ENCODE measurements at regions not wholly inside any gene's neighbourhood (a gene's known extent, or its start where the extent isn't known, plus 50 kb on each side); places are given as distances from the start of the nearest gene placed in this dataset.

- Histone ChIP-seq H3K27me3 (replicated peaks; ENCODE audit: control insufficient read depth, insufficient read depth, low read length) (no peaks in the 10 kb centered on the region), H3K9me3 (no peaks in the 10 kb centered on the region), H3K4me1 (no peaks in the 10 kb centered on the region), H3K4me3 (ENCODE audit: low read depth, low read length) (no peak overlapping the region), H3K36me3 (ENCODE audit: control insufficient read depth, insufficient read depth, low read length) (no peaks in the 10 kb centered on the region)
- Mint-ChIP-seq H3K36me3 (ENCODE audit: insufficient read depth, unreplicated experiment) (no peaks in the 10 kb centered on the region), H3K27me3 (ENCODE audit: insufficient read depth, unreplicated experiment) (no peaks in the 10 kb centered on the region), H3K4me3 (ENCODE audit: unreplicated experiment) (no peak overlapping the region), H3K9me3 (ENCODE audit: unreplicated experiment) (peaks cover 2% of the 10 kb centered on the region), H3K4me1 (ENCODE audit: low read depth, unreplicated experiment) (no peaks in the 10 kb centered on the region), H3K27ac (ENCODE audit: unreplicated experiment) (no peak overlapping the region)
- ChIA-PET CTCF (no interaction called here), POLR2A (no interaction called here)
- TF ChIP-seq, protein P1, sequence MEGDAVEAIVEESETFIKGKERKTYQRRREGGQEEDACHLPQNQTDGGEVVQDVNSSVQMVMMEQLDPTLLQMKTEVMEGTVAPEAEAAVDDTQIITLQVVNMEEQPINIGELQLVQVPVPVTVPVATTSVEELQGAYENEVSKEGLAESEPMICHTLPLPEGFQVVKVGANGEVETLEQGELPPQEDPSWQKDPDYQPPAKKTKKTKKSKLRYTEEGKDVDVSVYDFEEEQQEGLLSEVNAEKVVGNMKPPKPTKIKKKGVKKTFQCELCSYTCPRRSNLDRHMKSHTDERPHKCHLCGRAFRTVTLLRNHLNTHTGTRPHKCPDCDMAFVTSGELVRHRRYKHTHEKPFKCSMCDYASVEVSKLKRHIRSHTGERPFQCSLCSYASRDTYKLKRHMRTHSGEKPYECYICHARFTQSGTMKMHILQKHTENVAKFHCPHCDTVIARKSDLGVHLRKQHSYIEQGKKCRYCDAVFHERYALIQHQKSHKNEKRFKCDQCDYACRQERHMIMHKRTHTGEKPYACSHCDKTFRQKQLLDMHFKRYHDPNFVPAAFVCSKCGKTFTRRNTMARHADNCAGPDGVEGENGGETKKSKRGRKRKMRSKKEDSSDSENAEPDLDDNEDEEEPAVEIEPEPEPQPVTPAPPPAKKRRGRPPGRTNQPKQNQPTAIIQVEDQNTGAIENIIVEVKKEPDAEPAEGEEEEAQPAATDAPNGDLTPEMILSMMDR (IDR thresholded peaks at IDR 0.05; ENCODE audit: insufficient read depth in 1 of 2, low read depth in 1 of 2, low read length in 1 of 2, severe bottlenecking in 1 of 2, unreplicated experiment in 1 of 2): no peak
- no peak for DNase-seq
- BruUV-seq (replicated peaks): no TSS peak
- intact Hi-C loops (cut with micrococcal nuclease; ENCODE audit: unreplicated experiment): no loop called here
These were observed 111.6 kb downstream of the MAGEE2 start for GRCh38 chrX:75673468-75673867.

- H3K4me3 Mint-ChIP-seq (ENCODE audit: unreplicated experiment): no peak overlapping the region
- TF ChIP-seq, protein P1 (IDR thresholded peaks at IDR 0.05; ENCODE audit: insufficient read depth in 1 of 2, low read depth in 1 of 2, low read length in 1 of 2, severe bottlenecking in 1 of 2, unreplicated experiment in 1 of 2): no peak
- Histone ChIP-seq H3K36me3 (ENCODE audit: control insufficient read depth, insufficient read depth, low read length) (no peaks in the 10 kb centered on the region), H3K9me3 (no peaks in the 10 kb centered on the region), H3K4me3 (ENCODE audit: low read depth, low read length) (no peak overlapping the region), H3K27me3 (replicated peaks; ENCODE audit: control insufficient read depth, insufficient read depth, low read length) (no peaks in the 10 kb centered on the region), H3K4me1 (no peaks in the 10 kb centered on the region)
- no TSS peak for BruUV-seq (replicated peaks)
- intact Hi-C loops (cut with micrococcal nuclease; ENCODE audit: unreplicated experiment): no loop called here
- DNase-seq: no peak
- H3K27me3 Mint-ChIP-seq (ENCODE audit: insufficient read depth, unreplicated experiment): no peaks in the 10 kb centered on the region
- no peaks in the 10 kb centered on the region for H3K4me1 Mint-ChIP-seq (ENCODE audit: low read depth, unreplicated experiment)
- H3K27ac Mint-ChIP-seq (ENCODE audit: unreplicated experiment): no peak overlapping the region
- POLR2A ChIA-PET: no interaction called here
- no peaks in the 10 kb centered on the region for H3K36me3 Mint-ChIP-seq (ENCODE audit: insufficient read depth, unreplicated experiment)
- CTCF ChIA-PET: no interaction called here
- no peaks in the 10 kb centered on the region for H3K9me3 Mint-ChIP-seq (ENCODE audit: unreplicated experiment)
These were observed 129.4 kb downstream of the MAGEE2 start for GRCh38 chrX:75655627-75656026.

DNA sequence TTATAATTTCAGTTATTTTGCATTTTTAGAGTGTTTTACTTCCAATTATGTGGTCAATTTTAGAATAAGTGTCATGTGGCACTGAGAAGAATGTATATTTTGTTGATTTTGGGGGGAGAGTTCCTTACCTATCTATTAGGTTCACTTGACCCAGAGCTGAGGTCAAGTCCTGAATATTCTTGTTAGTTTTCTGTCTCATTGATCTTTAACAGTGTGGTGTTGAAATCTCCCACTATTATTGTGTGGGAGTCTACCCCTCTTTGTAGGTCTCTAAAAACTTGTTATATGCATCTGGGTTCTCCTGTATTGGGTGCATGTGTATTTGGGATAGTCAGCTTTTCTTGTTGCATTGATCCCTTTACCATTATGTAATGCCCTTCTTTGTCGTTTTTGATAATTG lies 127.0 kb upstream of the ZDHHC15 start:
- H3K27ac Mint-ChIP-seq (ENCODE audit: unreplicated experiment): no peak overlapping the region

More for the DNA sequence above, 127.0 kb upstream of the ZDHHC15 start:
- no peaks in the 10 kb centered on the region for H3K27me3 Mint-ChIP-seq (ENCODE audit: insufficient read depth, unreplicated experiment)
- TF ChIP-seq, protein P1 (IDR thresholded peaks at IDR 0.05; ENCODE audit: insufficient read depth in 1 of 2, low read depth in 1 of 2, low read length in 1 of 2, severe bottlenecking in 1 of 2, unreplicated experiment in 1 of 2): no peak
- H3K9me3 ChIP-seq: no peaks in the 10 kb centered on the region
- no peak overlapping the region for H3K4me3 Mint-ChIP-seq (ENCODE audit: unreplicated experiment)
- DNase-seq: no peak
- H3K27me3 ChIP-seq (replicated peaks; ENCODE audit: control insufficient read depth, insufficient read depth, low read length): no peaks in the 10 kb centered on the region
- H3K9me3 Mint-ChIP-seq (ENCODE audit: unreplicated experiment): no peaks in the 10 kb centered on the region
- intact Hi-C loops (cut with micrococcal nuclease; ENCODE audit: unreplicated experiment): no loop called here
- no peaks in the 10 kb centered on the region for H3K4me1 ChIP-seq
- H3K4me3 ChIP-seq (ENCODE audit: low read depth, low read length): no peak overlapping the region
- CTCF ChIA-PET: no interaction called here
- POLR2A ChIA-PET: no interaction called here
- no peaks in the 10 kb centered on the region for H3K36me3 Mint-ChIP-seq (ENCODE audit: insufficient read depth, unreplicated experiment)
- no peaks in the 10 kb centered on the region for H3K4me1 Mint-ChIP-seq (ENCODE audit: low read depth, unreplicated experiment)
- BruUV-seq (replicated peaks): no TSS peak
- H3K36me3 ChIP-seq (ENCODE audit: control insufficient read depth, insufficient read depth, low read length): no peaks in the 10 kb centered on the region

Measured in Caco-2 (cell line).